GM19328 (cell line): ENCODE measurements at regions not wholly inside any gene's neighbourhood (a gene's known extent, or its start where the extent isn't known, plus 50 kb on each side); places are given as distances from the start of the nearest gene placed in this dataset.
"Not testable (repeated sequence)": the region's sequence is repeated elsewhere in the genome, so short reads cannot be mapped to it uniquely, and the experiment has no call there.

Experiments used
- ATAC-seq: cut with Tn5 transposase; IDR thresholded peaks from one replicate; pipeline ENCODE4 v1.9.1; 2021; ENCODE audit warnings: mild to moderate bottlenecking, moderate library complexity; ENCODE audit not compliant: unreplicated experiment

GRCh38 chr16:29190553-29191431 lies 205.9 kb downstream of the LAT start:
- ATAC-seq, result not testable (repeated sequence)

DNA sequence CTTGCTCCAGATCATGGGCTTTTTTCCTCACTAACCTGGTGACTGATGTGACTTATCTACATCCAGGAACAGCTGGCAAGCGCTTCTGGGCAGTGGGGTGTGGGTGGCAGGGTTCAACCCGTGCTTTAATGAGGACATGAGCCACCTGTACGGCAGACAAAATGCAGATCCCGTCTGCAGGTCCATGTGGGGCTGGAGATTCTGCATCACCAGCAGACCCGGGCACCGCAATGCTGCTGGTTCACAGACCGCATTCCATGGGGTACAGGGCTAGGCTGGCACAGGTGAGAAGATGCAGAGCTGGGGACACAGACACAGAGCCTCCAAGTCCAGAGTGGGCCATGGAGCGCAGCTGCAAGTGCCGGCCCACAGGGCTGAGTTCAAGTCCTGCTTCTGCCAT lies 204.0 kb downstream of the LAT start:
- not testable (repeated sequence) for ATAC-seq

DNA sequence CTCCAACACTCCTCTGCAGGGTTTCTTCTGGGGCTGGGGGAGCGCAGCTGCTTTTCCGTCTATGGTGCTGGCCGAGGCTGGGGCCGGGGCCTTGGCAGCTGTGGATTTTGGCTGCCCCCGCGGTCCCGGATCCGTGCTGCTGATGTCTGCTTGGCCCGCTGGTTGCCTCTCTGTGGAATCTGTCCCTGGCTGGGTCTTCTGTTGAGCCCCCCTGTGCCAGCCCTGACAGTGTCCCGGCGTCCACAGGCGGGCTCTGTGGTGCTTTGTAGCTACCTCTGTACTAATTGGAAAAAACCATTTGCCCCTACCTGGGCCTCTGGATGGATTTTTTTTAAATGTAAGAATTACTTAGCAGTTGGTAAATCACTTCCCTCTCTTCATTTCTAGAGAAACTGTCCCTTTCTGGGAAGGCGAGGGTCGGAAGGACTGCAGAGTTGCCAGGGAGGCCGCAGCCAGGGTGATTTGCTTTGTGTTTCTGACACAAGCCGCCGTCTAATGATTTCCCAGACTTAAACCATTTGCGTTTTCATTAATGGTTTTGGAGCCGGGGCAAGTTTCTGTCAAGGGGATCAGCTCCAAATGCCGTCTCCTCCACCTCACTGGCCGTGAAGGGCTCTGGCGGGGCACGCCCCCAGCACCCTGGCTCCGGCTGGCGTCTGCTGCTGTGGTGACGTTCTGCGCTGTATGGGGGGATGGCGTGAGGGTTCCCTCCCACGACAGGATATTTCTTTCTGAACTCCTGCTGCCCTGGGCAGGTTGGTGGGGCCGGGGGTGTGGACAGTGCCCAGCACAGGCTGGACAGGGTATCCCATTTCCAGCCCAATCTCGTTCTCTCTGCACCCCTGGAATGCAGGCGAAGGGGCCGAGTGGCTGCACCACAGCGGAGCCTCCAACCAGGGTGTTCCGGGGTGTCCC lies 201.7 kb downstream of the LAT start:
- ATAC-seq, result not testable (repeated sequence)

DNA sequence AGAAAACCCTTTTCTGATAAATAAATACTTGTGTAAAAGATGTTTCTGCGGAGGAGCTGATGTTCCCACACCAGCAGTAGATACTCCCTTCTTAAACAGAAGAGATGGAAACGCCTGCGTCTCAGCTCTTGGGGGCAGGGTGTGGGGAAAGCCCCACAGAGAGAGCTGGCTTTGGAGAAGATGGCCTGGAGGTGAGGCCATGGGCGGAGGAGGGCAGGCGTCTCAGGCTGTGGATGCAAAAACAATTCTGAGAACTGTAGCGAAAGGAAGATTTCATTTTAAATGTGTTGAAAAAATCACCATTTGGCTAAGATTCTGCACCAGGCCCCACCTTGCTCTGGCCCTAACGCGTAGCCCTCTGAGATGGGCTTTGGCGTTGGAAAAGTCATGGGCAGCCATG lies 201.0 kb downstream of the LAT start:
- not testable (repeated sequence) for ATAC-seq

DNA sequence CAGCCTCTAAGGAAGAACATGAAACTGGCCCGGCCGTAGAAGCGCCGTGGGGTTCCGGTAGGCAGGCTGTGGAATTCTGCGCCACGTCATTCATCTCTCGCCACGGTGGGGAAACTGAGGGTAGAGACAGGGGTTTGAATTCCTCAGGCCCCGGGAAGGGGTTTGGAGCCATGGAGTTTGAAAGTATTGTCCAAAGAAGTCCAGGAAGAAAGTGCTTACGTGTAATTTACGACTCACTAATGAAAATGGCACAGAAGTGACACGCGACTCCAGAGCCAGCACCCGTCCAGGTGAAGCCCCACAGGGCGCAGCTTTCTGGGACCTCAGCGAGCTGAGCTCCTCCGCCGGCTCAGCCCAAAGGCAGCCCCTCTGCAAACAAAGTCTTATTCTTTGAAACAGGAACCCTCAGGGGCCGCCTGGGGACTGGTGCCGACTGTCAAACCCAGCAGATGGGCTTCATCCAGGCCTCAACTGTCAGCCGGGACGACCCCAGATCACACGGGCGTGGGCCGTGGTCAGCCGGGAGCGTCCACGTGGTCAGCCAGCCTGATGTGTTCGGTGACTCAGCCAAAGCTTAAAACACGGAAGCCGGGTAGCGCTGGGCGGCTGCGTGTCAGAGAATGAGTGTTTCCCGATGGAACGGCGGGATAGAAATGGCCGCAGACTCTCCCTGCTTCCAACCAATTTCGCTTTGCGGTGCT lies 200.0 kb downstream of the LAT start:
- not testable (repeated sequence) for ATAC-seq

DNA sequence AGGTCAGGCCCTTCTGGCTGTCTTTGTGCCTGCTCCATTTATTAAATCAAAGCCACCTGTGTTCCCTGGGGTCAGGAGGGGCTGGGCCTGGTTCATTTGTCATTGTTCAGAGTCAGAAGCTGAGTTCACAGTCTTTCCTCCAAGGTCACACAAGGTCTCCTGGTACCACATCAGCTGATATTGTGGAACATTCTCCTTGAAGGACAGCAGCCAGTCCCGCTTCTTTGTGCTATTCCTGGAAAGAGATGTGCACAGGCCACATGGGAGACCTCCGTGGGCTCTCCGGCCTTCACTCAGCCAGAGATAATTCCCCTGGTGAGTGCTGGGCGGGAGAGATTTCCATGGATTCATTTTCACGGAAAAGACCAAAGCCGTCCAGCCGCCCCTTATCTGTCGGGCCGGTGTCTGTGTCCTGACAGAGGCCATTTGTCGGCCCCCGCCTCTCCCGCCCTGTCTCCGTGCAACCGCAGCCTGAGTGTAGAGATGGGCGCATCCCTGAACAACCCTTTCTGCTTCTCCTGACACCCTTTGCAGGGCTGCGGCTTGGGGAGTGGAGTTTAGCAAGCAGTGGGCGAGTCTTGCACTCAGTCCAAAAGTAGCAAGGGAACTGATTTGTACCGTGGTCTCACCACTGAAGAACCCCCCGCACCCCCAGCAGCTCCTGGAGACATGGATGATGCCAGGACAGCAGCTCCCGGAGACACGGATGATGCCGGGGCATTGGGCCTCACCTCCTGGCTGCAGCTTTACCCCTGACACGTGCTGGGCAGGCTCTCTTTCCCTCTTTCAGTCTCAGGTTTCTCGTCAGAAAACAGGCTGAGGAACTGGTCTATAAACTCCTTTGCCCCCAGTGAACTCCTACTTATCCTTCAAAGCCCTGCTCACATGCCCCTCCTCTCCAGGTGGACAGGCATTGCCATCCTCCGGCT lies 198.4 kb downstream of the LAT start:
- not testable (repeated sequence) for ATAC-seq

GRCh38 chr16:29182501-29182900 lies 197.6 kb downstream of the LAT start:
- ATAC-seq, result no peak

GRCh38 chr16:29181921-29182411 lies 197.1 kb downstream of the LAT start:
- ATAC-seq, result not testable (repeated sequence)

- not testable (repeated sequence) for ATAC-seq
Observed at GRCh38 chr16:29181254-29181780, 196.5 kb downstream of the LAT start.

GRCh38 chr16:29180206-29180600 lies 195.4 kb downstream of the LAT start:
- not testable (repeated sequence) for ATAC-seq

DNA sequence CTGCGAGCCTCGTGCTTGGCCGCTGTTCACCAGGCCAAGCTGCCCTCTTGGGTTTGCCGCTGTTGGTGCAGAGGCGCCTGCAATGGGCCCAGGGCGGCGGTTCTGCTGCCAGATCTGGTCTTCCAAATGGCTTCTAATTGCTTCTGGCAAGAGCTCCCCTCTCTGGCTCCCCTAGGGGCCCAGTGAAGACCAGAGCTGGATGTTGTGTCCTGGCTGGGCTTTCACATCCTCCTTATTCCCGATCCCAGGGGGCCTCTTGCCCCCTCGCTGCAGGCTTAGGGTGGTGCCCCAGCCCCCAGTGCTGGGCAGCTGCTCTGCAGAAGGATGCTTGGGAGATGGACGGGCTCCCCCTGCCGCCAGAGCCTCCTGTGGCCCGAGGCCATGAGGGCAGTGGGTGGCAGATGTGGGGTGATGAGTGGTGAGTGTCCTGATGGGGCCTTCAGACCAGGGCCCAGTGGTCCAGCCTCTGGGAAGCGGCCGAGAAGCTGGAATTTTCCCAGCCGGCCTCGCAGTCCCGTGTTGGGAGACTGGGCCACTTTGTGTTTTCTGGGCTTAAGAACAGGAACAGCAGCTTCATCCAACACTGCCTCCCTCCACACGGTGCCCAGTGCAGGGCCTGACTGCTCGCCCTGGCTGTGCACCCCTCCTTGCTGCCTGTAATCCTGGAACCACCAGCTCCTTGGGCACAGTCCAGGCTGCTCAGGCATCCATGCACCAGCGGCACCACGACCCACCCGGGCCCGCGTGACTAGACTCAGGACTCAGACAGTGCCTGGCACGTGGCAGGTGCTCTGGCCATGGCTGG lies 194.8 kb downstream of the LAT start:
- not testable (repeated sequence) for ATAC-seq

- ATAC-seq, result not testable (repeated sequence)
Observed at GRCh38 chr16:29177888-29178726, 193.3 kb downstream of the LAT start.

DNA sequence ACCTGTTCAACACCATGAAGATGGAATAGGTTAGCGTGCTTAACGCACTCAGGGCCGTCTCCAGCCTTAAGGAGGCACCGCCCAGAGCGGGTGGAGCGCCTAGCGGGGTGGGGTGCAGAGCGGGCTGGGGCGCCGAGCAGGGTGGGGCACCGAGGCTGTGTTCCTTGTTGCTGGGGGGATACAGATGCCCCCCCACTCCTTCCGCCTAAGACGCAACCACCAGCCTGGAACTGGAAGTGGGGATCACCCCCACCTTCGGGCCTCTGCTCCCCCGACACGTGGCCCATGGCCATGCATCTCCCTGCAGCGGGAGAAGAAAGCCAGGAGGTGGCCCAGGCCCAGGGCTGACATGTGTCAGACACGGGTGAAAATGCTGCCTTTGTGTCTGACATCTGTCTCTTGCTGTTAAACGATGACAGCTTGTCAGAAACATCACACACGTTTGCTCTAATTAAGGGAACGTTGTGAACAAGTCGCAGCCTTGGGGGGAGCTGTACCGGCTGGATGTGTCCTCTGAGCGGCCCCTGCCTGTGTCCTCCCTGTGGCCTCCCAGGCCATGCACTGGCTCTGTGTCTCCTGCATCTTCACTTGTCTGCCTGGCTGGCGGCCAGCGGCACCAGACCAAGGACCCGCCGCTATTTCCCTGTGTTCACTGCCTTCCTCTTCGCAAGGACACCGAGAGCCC lies 192.5 kb downstream of the LAT start:
- ATAC-seq, result not testable (repeated sequence)

DNA sequence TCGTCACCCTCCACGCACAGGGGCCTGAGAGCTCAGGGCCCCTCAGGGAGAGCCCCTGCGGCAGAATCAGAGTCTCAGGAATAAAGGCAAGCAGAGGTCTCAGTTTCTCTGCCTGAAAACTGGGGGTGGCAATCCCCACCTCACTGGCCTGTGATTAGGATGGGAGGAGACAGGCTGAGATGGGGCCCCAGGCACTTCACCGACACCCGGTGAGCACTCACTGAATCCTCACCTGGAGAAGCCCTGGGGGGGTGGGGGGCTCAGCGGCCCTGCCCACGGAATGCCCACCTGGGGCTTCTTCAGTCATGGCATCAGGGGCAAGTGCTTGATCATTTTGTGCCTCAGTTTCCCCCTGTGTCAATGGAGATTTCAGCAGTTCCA lies 192.0 kb downstream of the LAT start:
- not testable (repeated sequence) for ATAC-seq

DNA sequence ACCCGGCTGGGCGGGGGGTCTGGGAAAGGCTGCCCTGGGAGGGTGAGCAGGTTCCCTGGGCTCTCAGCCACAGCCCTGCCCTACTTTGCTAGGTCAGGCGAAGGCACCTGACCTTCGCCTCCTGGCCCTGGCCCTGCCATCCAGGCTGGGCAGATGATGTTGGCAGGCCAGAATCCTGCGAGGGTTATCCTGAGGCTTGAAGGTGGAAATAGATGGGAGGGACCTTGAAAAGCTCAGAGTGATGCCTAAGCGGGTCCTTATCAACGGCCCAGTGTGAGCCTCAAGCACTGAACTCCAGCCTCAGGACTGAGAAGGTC lies 191.3 kb downstream of the LAT start:
- ATAC-seq, result not testable (repeated sequence)

DNA sequence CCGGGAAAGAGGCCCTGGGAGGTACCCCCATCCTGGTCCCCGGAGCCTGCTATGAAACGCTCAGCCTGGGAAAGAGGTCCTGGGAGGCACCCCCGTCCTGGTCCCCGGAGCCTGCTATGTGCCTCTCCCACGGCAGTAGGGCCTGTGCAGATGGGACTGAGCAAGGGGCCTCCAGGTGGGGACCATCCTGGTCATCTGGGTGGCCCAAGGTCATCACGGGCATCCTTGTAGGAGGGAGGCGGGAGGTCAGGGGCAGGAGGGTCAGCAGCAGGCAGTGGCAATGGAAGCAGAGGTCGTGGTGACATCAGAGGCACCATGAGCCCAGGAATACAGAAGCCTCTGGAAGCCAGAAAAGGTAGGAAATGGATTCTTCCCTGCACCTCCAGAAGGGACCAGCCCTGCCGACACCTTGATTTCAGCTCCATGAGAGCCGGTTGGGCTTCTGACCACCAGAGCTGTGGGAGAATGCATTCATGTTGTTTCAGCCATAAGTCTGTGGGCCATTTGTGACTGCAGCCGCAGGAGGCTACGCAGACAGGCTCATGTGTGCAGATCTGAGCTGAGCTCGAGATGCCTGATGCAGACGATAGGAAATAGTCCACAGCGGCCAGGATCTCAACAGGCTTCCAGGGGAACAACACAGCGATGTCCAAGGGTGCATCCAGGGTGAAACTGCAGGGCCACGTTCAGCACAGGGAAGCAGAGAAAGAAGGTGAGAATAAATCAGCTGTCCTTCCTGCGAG lies 190.7 kb downstream of the LAT start:
- not testable (repeated sequence) for ATAC-seq
